Gastrocnemius medialis (tissue), 4 donors: ENCODE measurements at regions not wholly inside any gene's neighbourhood (a gene's known extent, or its start where the extent isn't known, plus 50 kb on each side); places are given as distances from the start of the nearest gene placed in this dataset.

ENCODE experiments used
- ATAC-seq, 2 donors: fragments of 150-250 bp; one replicate each; pipeline ENCODE4 v1.9.1; 2016
- DNase-seq, 2 donors: peaks; one replicate each; pipeline ENCODE4 v3.0.0-alpha.2; 2019
- H3K27ac ChIP-seq, 4 donors: fragments of 200-600 bp; sonication (generic); 1 replicate in 1 of 4; 2 replicates in 3 of 4; pipeline ENCODE4 v1.5.1; 2016 to 2018; ENCODE audit warnings: mild to moderate bottlenecking in 2 of 4, moderate library complexity in 1 of 4
- H3K27me3 ChIP-seq, 3 donors: fragments of 200-600 bp; sonication (generic) in 2 of 3; 1 replicate in 1 of 3; 2 replicates in 2 of 3; pipeline versions ENCODE4 v1.5.1 to v1.6.0; 2016 to 2019; ENCODE audit warnings: mild to moderate bottlenecking in 1 of 3, moderate library complexity in 1 of 3
- H3K36me3 ChIP-seq, 2 donors: fragments of 200-600 bp; sonication (generic) in 1 of 2; one replicate each; pipeline ENCODE4 v1.5.1; 2017 to 2018
- H3K4me1 ChIP-seq, 2 donors: fragments of 200-600 bp; sonication (generic) in 1 of 2; one replicate each; pipeline ENCODE4 v1.5.1; 2016 to 2017; ENCODE audit warnings: mild to moderate bottlenecking in 2 of 2
- H3K4me3 ChIP-seq, 4 donors: fragments of 200-600 bp; sonication (generic) in 3 of 4; 1 replicate in 1 of 4; 2 replicates in 3 of 4; pipeline ENCODE4 v1.5.1; 2016 to 2019; ENCODE audit warnings: mild to moderate bottlenecking in 2 of 4
- H3K9me3 ChIP-seq, 3 donors: fragments of 200-600 bp; sonication (generic) in 2 of 3; 1 replicate in 1 of 3; 2 replicates in 2 of 3; pipeline ENCODE4 v1.5.1; 2016 to 2019
- POLR2A ChIP-seq, 2 donors: fragments of 450-650 bp; IDR thresholded peaks; one replicate each; pipeline ENCODE4 v1.6.1; 2017; ENCODE audit warnings: antibody characterized with exemption in 2 of 2, mild to moderate bottlenecking in 2 of 2, moderate library complexity in 2 of 2
- in situ Hi-C, 4 donors: fragments of 200-750 bp; cut with MboI; loops; one replicate each; pipeline versions ENCODE4 v1.15.0 to v1.8.0; 2017; ENCODE audit warnings: low sequenced_read_pairs in 4 of 4
- intact Hi-C: fragments of 100-400 bp; cut with DNase I; formaldehyde crosslinking; loops from one replicate; pipeline ENCODE4 v1.15.1; 2023; ENCODE audit warnings: low total_unique reads
- TF ChIP-seq, protein P1 (sequence below), 5 experiments: fragments of 450-650 bp in 3 of 5; fragments of 200-600 bp in 2 of 5; sonication (generic) in 2 of 5; IDR thresholded peaks in 4 of 5; conservative IDR thresholded peaks in 1 of 5; 1 replicate in 4 of 5; 2 replicates in 1 of 5; pipeline ENCODE4 v1.5.1; 2016 to 2019; ENCODE audit warnings: antibody characterized with exemption in 5 of 5, mild to moderate bottlenecking in 3 of 5, moderate library complexity in 3 of 5

DNA sequence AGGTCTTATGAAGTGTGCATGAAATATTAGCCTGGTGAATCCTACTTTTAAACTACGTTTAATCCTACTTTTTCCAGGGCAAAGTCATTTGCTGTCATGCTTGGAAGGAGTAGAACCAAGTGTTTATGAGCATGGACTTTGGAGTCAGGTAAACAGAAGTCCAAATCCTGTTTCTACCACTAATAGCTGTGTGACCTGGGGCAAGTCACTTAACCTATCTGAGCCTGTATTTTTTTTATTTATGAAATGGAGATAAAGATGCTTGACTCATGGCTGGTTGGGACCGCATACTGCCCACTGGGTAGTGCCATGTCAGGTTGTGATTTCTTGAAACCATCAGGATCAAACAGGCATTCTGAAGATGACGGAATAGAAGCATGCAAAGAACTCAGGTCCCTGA lies 249.6 kb downstream of the BAMBI start:
- in situ Hi-C loops (no loop called here), intact Hi-C loops (no loop called here)
- Histone ChIP-seq H3K4me3 (no peak overlapping the region), H3K27me3 (no peaks in the 10 kb centered on the region), H3K27ac (no peak overlapping the region), H3K36me3 (no peaks in the 10 kb centered on the region), H3K4me1 (no peaks in the 10 kb centered on the region), H3K9me3 (no peaks in the 10 kb centered on the region)
- no peak for DNase-seq
- no peak for ATAC-seq
- TF ChIP-seq POLR2A (IDR thresholded peaks at IDR 0.05), result no peak
- TF ChIP-seq, protein P1, sequence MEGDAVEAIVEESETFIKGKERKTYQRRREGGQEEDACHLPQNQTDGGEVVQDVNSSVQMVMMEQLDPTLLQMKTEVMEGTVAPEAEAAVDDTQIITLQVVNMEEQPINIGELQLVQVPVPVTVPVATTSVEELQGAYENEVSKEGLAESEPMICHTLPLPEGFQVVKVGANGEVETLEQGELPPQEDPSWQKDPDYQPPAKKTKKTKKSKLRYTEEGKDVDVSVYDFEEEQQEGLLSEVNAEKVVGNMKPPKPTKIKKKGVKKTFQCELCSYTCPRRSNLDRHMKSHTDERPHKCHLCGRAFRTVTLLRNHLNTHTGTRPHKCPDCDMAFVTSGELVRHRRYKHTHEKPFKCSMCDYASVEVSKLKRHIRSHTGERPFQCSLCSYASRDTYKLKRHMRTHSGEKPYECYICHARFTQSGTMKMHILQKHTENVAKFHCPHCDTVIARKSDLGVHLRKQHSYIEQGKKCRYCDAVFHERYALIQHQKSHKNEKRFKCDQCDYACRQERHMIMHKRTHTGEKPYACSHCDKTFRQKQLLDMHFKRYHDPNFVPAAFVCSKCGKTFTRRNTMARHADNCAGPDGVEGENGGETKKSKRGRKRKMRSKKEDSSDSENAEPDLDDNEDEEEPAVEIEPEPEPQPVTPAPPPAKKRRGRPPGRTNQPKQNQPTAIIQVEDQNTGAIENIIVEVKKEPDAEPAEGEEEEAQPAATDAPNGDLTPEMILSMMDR (IDR thresholded peaks at IDR 0.05 in 4 of 5, conservative IDR thresholded peaks at IDR 0.05 in 1 of 5), result no peak

DNA sequence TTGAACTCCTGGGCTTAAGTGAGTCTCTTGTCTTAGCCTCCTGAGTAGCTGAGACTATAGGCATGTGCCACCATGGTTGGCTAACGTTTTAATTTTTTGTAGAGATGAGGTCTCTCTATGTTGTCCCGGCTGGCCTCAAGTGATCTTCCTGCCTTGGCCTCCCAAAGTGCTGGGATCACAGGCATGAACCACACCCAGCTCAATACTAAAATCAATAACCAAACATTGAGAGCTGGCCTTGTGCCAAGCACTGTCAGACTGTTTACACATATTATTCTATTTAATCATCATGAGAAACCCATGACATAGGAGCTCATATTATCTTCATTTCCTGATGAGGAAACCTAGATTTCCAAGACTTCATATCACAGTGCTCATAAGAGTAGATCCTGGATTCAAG lies 251.2 kb downstream of the BAMBI start:
- in situ Hi-C loops, result no loop called here
- Histone ChIP-seq H3K4me1 (no peaks in the 10 kb centered on the region), H3K27ac (no peak overlapping the region), H3K36me3 (no peaks in the 10 kb centered on the region), H3K9me3 (no peaks in the 10 kb centered on the region), H3K4me3 (no peak overlapping the region), H3K27me3 (no peaks in the 10 kb centered on the region)
- DNase-seq (no peak), ATAC-seq (no peak)
- TF ChIP-seq, protein P1 (IDR thresholded peaks at IDR 0.05 in 4 of 5, conservative IDR thresholded peaks at IDR 0.05 in 1 of 5), result no peak
- no peak for TF ChIP-seq POLR2A (IDR thresholded peaks at IDR 0.05)
- intact Hi-C loops, result no loop called here

DNA sequence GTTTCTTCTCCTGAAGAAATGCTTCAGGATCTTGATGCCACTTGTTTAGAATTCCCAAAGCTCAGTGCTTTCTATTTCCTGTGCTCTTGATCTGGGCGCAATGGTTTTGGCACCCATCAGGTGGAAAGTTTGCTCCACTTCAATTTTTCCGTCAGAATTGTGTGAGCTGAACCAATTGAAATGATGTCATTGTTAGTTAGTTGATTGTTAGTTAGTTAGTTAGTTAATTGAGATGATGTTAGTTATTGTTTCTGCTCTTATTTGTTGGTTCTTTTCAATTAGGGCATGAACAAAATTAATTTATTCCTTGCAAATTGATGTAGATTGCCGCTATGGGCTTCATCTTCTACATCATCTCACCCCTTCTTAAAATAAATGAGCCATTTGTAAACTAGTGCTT lies 252.6 kb downstream of the BAMBI start:
- no peak overlapping the region for H3K4me3 ChIP-seq
- intact Hi-C loops (no loop called here), in situ Hi-C loops (no loop called here)
- H3K4me1 ChIP-seq, result no peaks in the 10 kb centered on the region
- no peak overlapping the region for H3K27ac ChIP-seq
- DNase-seq, result no peak
- ATAC-seq, result no peak
- TF ChIP-seq, protein P1 (IDR thresholded peaks at IDR 0.05 in 4 of 5, conservative IDR thresholded peaks at IDR 0.05 in 1 of 5), result no peak
- TF ChIP-seq POLR2A (IDR thresholded peaks at IDR 0.05), result no peak
- H3K9me3 ChIP-seq, result no peaks in the 10 kb centered on the region
- H3K27me3 ChIP-seq, result no peaks in the 10 kb centered on the region
- H3K36me3 ChIP-seq, result no peaks in the 10 kb centered on the region

DNA sequence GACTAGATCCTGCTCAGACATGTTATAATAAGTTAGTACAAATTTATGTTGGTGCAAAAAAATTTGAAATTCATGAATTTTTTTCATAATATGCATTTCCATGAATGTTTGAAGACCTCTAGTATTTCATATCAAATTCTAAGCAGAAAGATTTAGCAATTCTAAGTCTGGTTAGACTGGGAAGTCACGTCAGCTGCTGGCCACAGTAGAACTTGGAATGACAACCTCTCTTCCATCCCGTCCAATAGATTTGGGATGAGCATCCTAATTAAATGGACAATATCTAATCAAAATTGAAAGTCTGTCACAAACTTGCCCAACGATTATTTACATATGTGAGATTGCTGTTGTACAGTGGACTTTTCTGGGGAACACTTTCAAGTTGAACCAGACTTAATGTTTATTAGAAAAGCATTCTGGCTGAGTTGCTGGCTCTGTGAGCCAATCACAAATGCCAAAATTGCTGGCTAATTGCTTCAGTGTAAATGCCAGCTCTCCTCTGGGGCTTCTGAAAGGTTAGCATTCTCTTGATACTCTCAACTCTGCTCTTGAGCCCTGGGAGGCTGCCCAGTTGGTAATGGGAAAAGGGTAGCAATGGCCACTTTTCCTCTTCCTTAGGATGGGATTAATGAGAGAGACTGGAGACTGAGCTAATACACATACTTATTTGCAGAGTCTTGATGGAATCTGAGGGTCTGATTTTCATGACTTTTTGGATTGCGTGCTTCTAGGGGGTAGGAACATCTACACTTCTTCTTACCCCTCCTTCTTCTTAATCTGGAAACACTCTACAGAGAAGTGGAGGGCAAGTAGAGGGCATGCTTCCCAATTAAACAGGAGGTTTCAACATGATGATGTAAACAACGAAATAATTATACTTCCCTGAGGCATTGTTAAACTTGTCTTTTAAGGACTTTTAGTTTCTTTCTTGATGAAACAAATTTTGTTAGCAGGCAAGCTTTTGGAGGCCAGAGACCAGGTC lies 253.5 kb downstream of the BAMBI start:
- ATAC-seq, result no peak
- Histone ChIP-seq H3K36me3 (no peaks in the 10 kb centered on the region), H3K4me3 (no peak overlapping the region), H3K4me1 (no peaks in the 10 kb centered on the region), H3K9me3 (no peaks in the 10 kb centered on the region), H3K27me3 (no peaks in the 10 kb centered on the region), H3K27ac (no peak overlapping the region)
- in situ Hi-C loops (no loop called here), intact Hi-C loops (no loop called here)
- DNase-seq, result no peak
- no peak for TF ChIP-seq POLR2A (IDR thresholded peaks at IDR 0.05)
- TF ChIP-seq, protein P1 (IDR thresholded peaks at IDR 0.05 in 4 of 5, conservative IDR thresholded peaks at IDR 0.05 in 1 of 5), result no peak
